IMR-90 (cell line): ENCODE measurements at regions not wholly inside any gene's neighbourhood (a gene's known extent, or its start where the extent isn't known, plus 50 kb on each side); places are given as distances from the start of the nearest gene placed in this dataset.

Experiments used
- CEBPB ChIP-seq: IDR thresholded peaks from 2 replicates; pipeline ENCODE4 v1.6.1; 2012; ENCODE audit warnings: low read depth, low read length, improper control_type of control experiment
- FOS ChIP-seq: fragments of 150-350 bp; IDR thresholded peaks from 2 replicates; pipeline ENCODE4 v1.6.1; 2016; ENCODE audit warnings: low read depth, low read length
- TF ChIP-seq, protein P1 (sequence below): conservative IDR thresholded peaks from 2 replicates; pipeline ENCODE4 v1.5.1; 2012; ENCODE audit warnings: mild to moderate bottlenecking, low read depth, low read length, improper control_type of control experiment

DNA sequence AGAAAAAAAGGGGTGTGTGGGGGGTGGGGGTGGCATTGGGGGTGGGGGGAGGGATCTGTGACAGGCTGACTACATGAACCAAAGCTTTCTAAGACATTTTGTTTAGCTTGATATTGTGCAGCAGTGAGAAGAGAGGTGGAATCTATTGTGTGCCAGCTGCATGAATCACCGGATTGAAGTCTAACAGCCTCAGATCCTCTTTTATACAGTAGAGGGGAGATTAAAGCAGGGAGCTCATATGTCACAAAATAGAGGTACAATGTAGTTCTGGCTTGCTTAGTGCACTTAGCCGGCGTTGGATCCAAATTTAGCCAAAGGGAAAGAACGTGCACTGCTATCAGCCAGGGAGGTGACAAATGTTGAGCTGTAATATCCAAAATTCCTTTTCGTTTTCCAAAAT lies 404.2 kb upstream of the CITED2 start:
- TF ChIP-seq FOS (no peak), CEBPB (no peak)
- TF ChIP-seq, protein P1, sequence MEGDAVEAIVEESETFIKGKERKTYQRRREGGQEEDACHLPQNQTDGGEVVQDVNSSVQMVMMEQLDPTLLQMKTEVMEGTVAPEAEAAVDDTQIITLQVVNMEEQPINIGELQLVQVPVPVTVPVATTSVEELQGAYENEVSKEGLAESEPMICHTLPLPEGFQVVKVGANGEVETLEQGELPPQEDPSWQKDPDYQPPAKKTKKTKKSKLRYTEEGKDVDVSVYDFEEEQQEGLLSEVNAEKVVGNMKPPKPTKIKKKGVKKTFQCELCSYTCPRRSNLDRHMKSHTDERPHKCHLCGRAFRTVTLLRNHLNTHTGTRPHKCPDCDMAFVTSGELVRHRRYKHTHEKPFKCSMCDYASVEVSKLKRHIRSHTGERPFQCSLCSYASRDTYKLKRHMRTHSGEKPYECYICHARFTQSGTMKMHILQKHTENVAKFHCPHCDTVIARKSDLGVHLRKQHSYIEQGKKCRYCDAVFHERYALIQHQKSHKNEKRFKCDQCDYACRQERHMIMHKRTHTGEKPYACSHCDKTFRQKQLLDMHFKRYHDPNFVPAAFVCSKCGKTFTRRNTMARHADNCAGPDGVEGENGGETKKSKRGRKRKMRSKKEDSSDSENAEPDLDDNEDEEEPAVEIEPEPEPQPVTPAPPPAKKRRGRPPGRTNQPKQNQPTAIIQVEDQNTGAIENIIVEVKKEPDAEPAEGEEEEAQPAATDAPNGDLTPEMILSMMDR, result no peak
